ENCODE measurements at regions not wholly inside any gene's neighbourhood (a gene's known extent, or its start where the extent isn't known, plus 50 kb on each side); places are given as distances from the start of the nearest gene placed in this dataset.
"Not testable (repeated sequence)": the region's sequence is repeated elsewhere in the genome, so short reads cannot be mapped to it uniquely, and the experiment has no call there.

GRCh38 chr13:24619282-24619681 lies 60.9 kb upstream of the ATP12A start:
- H3K4me3 ChIP-seq (ENCODE audit: low read depth, low read length) = no peak overlapping the region
- TF ChIP-seq CTCF (IDR thresholded peaks at IDR 0.05; ENCODE audit: insufficient read depth, low read length) = no peak
- no peak for DNase-seq (ENCODE audit: low read depth)

GRCh38 chr13:24622481-24623148 lies 57.6 kb upstream of the ATP12A start:
- not testable (repeated sequence) for DNase-seq (ENCODE audit: low read depth); H3K4me3 ChIP-seq (ENCODE audit: low read depth, low read length)

GRCh38 chr13:24623149-24623665 lies 57.0 kb upstream of the ATP12A start:
- DNase-seq (ENCODE audit: low read depth) = no peak
- no peak for TF ChIP-seq CTCF (IDR thresholded peaks at IDR 0.05; ENCODE audit: insufficient read depth, low read length)
- no peak overlapping the region for H3K4me3 ChIP-seq (ENCODE audit: low read depth, low read length)

GRCh38 chr13:24624363-24624762 lies 55.8 kb upstream of the ATP12A start:
- no peak overlapping the region for H3K4me3 ChIP-seq (ENCODE audit: low read depth, low read length)
- no peak for TF ChIP-seq CTCF (IDR thresholded peaks at IDR 0.05; ENCODE audit: insufficient read depth, low read length)
- DNase-seq (ENCODE audit: low read depth) = no peak

- no peak overlapping the region for H3K4me3 ChIP-seq (ENCODE audit: low read depth, low read length)
- DNase-seq (ENCODE audit: low read depth) = no peak
- no peak for TF ChIP-seq CTCF (IDR thresholded peaks at IDR 0.05; ENCODE audit: insufficient read depth, low read length)
Measured at GRCh38 chr13:24624801-24625231, 55.4 kb upstream of the ATP12A start.

- TF ChIP-seq CTCF (IDR thresholded peaks at IDR 0.05; ENCODE audit: insufficient read depth, low read length) = no peak
- DNase-seq (ENCODE audit: low read depth) = no peak
- H3K4me3 ChIP-seq (ENCODE audit: low read depth, low read length) = no peak overlapping the region
Measured at GRCh38 chr13:24625331-24625731, 54.9 kb upstream of the ATP12A start.

- DNase-seq (ENCODE audit: low read depth) = no peak
- H3K4me3 ChIP-seq (ENCODE audit: low read depth, low read length) = no peak overlapping the region
- TF ChIP-seq CTCF (IDR thresholded peaks at IDR 0.05; ENCODE audit: insufficient read depth, low read length) = no peak
Measured at GRCh38 chr13:24625870-24626849, 54.0 kb upstream of the ATP12A start.
